ENCODE measurements at regions not wholly inside any gene's neighbourhood (a gene's known extent, or its start where the extent isn't known, plus 50 kb on each side); places are given as distances from the start of the nearest gene placed in this dataset.
"Not testable (repeated sequence)": the region's sequence is repeated elsewhere in the genome, so short reads cannot be mapped to it uniquely, and the experiment has no call there.

- ChIA-PET CTCF (no interaction called here), POLR2A (no interaction called here)
- no peak for TF ChIP-seq TARDBP (IDR thresholded peaks at IDR 0.05)
- TF ChIP-seq FOXA1 (IDR thresholded peaks at IDR 0.05), result no peak
- TF ChIP-seq SUZ12 (IDR thresholded peaks at IDR 0.05), result no peak
- TF ChIP-seq PKNOX1 (IDR thresholded peaks at IDR 0.05), result no peak
- TF ChIP-seq HDGF (IDR thresholded peaks at IDR 0.05; ENCODE audit: borderline replicate concordance), result no peak
- no peak for DNase-seq (ENCODE audit: extremely low spot score)
Observed at GRCh38 chr6:150491811-150492172, 107.9 kb upstream of the PLEKHG1 start.

GRCh38 chr6:150492507-150492906 is 107.2 kb upstream of the PLEKHG1 start:
- DNase-seq (ENCODE audit: extremely low spot score), result no peak
- ChIA-PET CTCF (no interaction called here), POLR2A (no interaction called here)
- no peak for TF ChIP-seq NFRKB (IDR thresholded peaks at IDR 0.05)
- TF ChIP-seq SUZ12 (IDR thresholded peaks at IDR 0.05), result no peak
- TF ChIP-seq CTBP1 (IDR thresholded peaks at IDR 0.05; ENCODE audit: borderline replicate concordance), result no peak
- TF ChIP-seq FOXA1 (IDR thresholded peaks at IDR 0.05), result no peak
- TF ChIP-seq BHLHE40 (IDR thresholded peaks at IDR 0.05; ENCODE audit: borderline replicate concordance), result no peak
- TF ChIP-seq ELF4 (IDR thresholded peaks at IDR 0.05), result no peak
- no peak for TF ChIP-seq ARNT (IDR thresholded peaks at IDR 0.05)
- TF ChIP-seq FOXM1 (IDR thresholded peaks at IDR 0.05; ENCODE audit: borderline replicate concordance), result no peak
- TF ChIP-seq LEF1 (IDR thresholded peaks at IDR 0.05; ENCODE audit: borderline replicate concordance), result no peak
- no peak for TF ChIP-seq HDGF (IDR thresholded peaks at IDR 0.05; ENCODE audit: borderline replicate concordance)
- no peak for TF ChIP-seq ZNF384 (IDR thresholded peaks at IDR 0.05)
- TF ChIP-seq SP1 (IDR thresholded peaks at IDR 0.05), result no peak
- no peak for TF ChIP-seq L3MBTL2 (conservative IDR thresholded peaks at IDR 0.05)

GRCh38 chr6:150492941-150493340 is 106.7 kb upstream of the PLEKHG1 start:
- no peak for TF ChIP-seq L3MBTL2 (conservative IDR thresholded peaks at IDR 0.05)
- TF ChIP-seq SP1 (IDR thresholded peaks at IDR 0.05), result no peak
- no peak for TF ChIP-seq FOXM1 (IDR thresholded peaks at IDR 0.05; ENCODE audit: borderline replicate concordance)
- TF ChIP-seq TARDBP (IDR thresholded peaks at IDR 0.05), result no peak
- no peak for TF ChIP-seq CTBP1 (IDR thresholded peaks at IDR 0.05; ENCODE audit: borderline replicate concordance)
- no peak for TF ChIP-seq LEF1 (IDR thresholded peaks at IDR 0.05; ENCODE audit: borderline replicate concordance)
- TF ChIP-seq PKNOX1 (IDR thresholded peaks at IDR 0.05), result no peak
- TF ChIP-seq ARNT (IDR thresholded peaks at IDR 0.05), result no peak
- no peak for TF ChIP-seq FOXK2 (IDR thresholded peaks at IDR 0.05)
- TF ChIP-seq HDGF (IDR thresholded peaks at IDR 0.05; ENCODE audit: borderline replicate concordance), result no peak

GRCh38 chr6:150493552-150493951 is 106.1 kb upstream of the PLEKHG1 start:
- CTCF ChIA-PET; DNase-seq (ENCODE audit: extremely low spot score); POLR2A ChIA-PET: not testable (repeated sequence)

More at GRCh38 chr6:150492941-150493340, 106.7 kb upstream of the PLEKHG1 start:
- ChIA-PET POLR2A (no interaction called here), CTCF (no interaction called here)
- DNase-seq (ENCODE audit: extremely low spot score), result no peak

GRCh38 chr6:150494241-150494640 is 105.4 kb upstream of the PLEKHG1 start:
- ChIA-PET POLR2A (no interaction called here), CTCF (no interaction called here)
- TF ChIP-seq PKNOX1 (IDR thresholded peaks at IDR 0.05) (no peak), CTBP1 (IDR thresholded peaks at IDR 0.05; ENCODE audit: borderline replicate concordance) (no peak), HDGF (IDR thresholded peaks at IDR 0.05; ENCODE audit: borderline replicate concordance) (no peak), FOXK2 (IDR thresholded peaks at IDR 0.05) (no peak), FOXA1 (IDR thresholded peaks at IDR 0.05) (no peak), LEF1 (IDR thresholded peaks at IDR 0.05; ENCODE audit: borderline replicate concordance) (no peak), BHLHE40 (IDR thresholded peaks at IDR 0.05; ENCODE audit: borderline replicate concordance) (no peak), TARDBP (IDR thresholded peaks at IDR 0.05) (no peak), NFRKB (IDR thresholded peaks at IDR 0.05) (no peak), FOXM1 (IDR thresholded peaks at IDR 0.05; ENCODE audit: borderline replicate concordance) (no peak), L3MBTL2 (conservative IDR thresholded peaks at IDR 0.05) (no peak), SP1 (IDR thresholded peaks at IDR 0.05) (no peak)
- DNase-seq (ENCODE audit: extremely low spot score), result no peak

GRCh38 chr6:150495126-150495525 is 104.6 kb upstream of the PLEKHG1 start:
- TF ChIP-seq SP1 (IDR thresholded peaks at IDR 0.05), result no peak
- TF ChIP-seq FOXA1 (IDR thresholded peaks at IDR 0.05), result no peak
- TF ChIP-seq ELF4 (IDR thresholded peaks at IDR 0.05), result no peak
- no peak for TF ChIP-seq FOXK2 (IDR thresholded peaks at IDR 0.05)
- TF ChIP-seq TARDBP (IDR thresholded peaks at IDR 0.05), result no peak
- no peak for TF ChIP-seq NFRKB (IDR thresholded peaks at IDR 0.05)
- CTCF ChIA-PET, result no interaction called here
- no peak for DNase-seq (ENCODE audit: extremely low spot score)
- POLR2A ChIA-PET, result no interaction called here

GRCh38 chr6:150496629-150497028 is 103.1 kb upstream of the PLEKHG1 start:
- DNase-seq (ENCODE audit: extremely low spot score), result no peak
- TF ChIP-seq FOXM1 (IDR thresholded peaks at IDR 0.05; ENCODE audit: borderline replicate concordance), result no peak
- TF ChIP-seq HDGF (IDR thresholded peaks at IDR 0.05; ENCODE audit: borderline replicate concordance), result no peak
- TF ChIP-seq ZNF384 (IDR thresholded peaks at IDR 0.05), result no peak
- TF ChIP-seq SP1 (IDR thresholded peaks at IDR 0.05), result no peak
- no peak for TF ChIP-seq ELF4 (IDR thresholded peaks at IDR 0.05)
- TF ChIP-seq ARNT (IDR thresholded peaks at IDR 0.05), result no peak
- ChIA-PET CTCF (no interaction called here), POLR2A (no interaction called here)
